Keratinocyte (primary cell): ENCODE measurements at regions not wholly inside any gene's neighbourhood (a gene's known extent, or its start where the extent isn't known, plus 50 kb on each side); places are given as distances from the start of the nearest gene placed in this dataset.

Source experiments
- CTCF ChIP-seq, 3 experiments: IDR thresholded peaks in 1 of 3; conservative IDR thresholded peaks in 1 of 3; optimal IDR thresholded peaks in 1 of 3; 2 replicates in 2 of 3; 3 replicates in 1 of 3; pipeline versions ENCODE3 to v1.5.1; 2011; ENCODE audit warnings: low read length in 3 of 3, mild to moderate bottlenecking in 3 of 3, moderate library complexity in 2 of 3, control low read depth in 1 of 3, inconsistent platforms in 1 of 3; ENCODE audit not compliant: insufficient read depth in 2 of 3; ENCODE audit errors: extremely low read depth in 1 of 3
- EZH2 ChIP-seq: IDR thresholded peaks from one replicate; pipeline ENCODE4 v1.6.1; 2012; ENCODE audit warnings: inconsistent platforms, mild to moderate bottlenecking, low read length, moderate library complexity

GRCh38 chr1:79592707-79593106, 586.2 kb upstream of the ADGRL4 start:
- TF ChIP-seq CTCF (optimal IDR thresholded peaks at IDR 0.05 in 1 of 3, IDR thresholded peaks at IDR 0.05 in 1 of 3, conservative IDR thresholded peaks at IDR 0.05 in 1 of 3; ENCODE audit: extremely low read depth in 1 of 3, insufficient read depth in 2 of 3, low read length in 3 of 3), result no peak
- no peak for TF ChIP-seq EZH2
